H54 (cell line): ENCODE measurements at regions not wholly inside any gene's neighbourhood (a gene's known extent, or its start where the extent isn't known, plus 50 kb on each side); places are given as distances from the start of the nearest gene placed in this dataset.
"Not testable (repeated sequence)": the region's sequence is repeated elsewhere in the genome, so short reads cannot be mapped to it uniquely, and the experiment has no call there.

Experiments
- DNase-seq: peaks from one replicate; pipeline ENCODE4 v3.0.0; 2011; ENCODE audit warnings: low spot score, mixed read lengths; ENCODE audit not compliant: insufficient read length
- FAIRE-seq: peaks from 3 replicates; lab custom pipeline; 2011; peaks lifted over from hg19 to GRCh38; lab: Jason Lieb, UNC
- POLR2A ChIP-seq: IDR thresholded peaks from 2 replicates; pipeline ENCODE4 v1.6.1; 2011; ENCODE audit warnings: low read depth, mild to moderate bottlenecking, low read length

- FAIRE-seq (no peak), DNase-seq (no peak)
- no peak for TF ChIP-seq POLR2A
These were observed 693.6 kb upstream of the HS3ST1 start for GRCh38 chr4:12122316-12122715.

- DNase-seq = no peak
- FAIRE-seq = no peak
- no peak for TF ChIP-seq POLR2A
These were observed 692.3 kb upstream of the HS3ST1 start for GRCh38 chr4:12120968-12121367.

- FAIRE-seq = no peak
- TF ChIP-seq POLR2A = no peak
- DNase-seq = no peak
These were observed 690.0 kb upstream of the HS3ST1 start for GRCh38 chr4:12118651-12119213.

- no peak for TF ChIP-seq POLR2A
- DNase-seq (no peak), FAIRE-seq (no peak)
These were observed 687.4 kb upstream of the HS3ST1 start for GRCh38 chr4:12116009-12116552.

GRCh38 chr4:12110627-12111026 lies 681.9 kb upstream of the HS3ST1 start:
- no peak for TF ChIP-seq POLR2A
- DNase-seq (no peak), FAIRE-seq (no peak)

- FAIRE-seq, DNase-seq: not testable (repeated sequence)
These were observed 680.4 kb upstream of the HS3ST1 start for GRCh38 chr4:12109056-12109455.

GRCh38 chr4:12105519-12105918 lies 676.8 kb upstream of the HS3ST1 start:
- TF ChIP-seq POLR2A = no peak
- FAIRE-seq = no peak
- DNase-seq = no peak

GRCh38 chr4:12089920-12090319 lies 661.2 kb upstream of the HS3ST1 start:
- DNase-seq, FAIRE-seq: not testable (repeated sequence)

GRCh38 chr4:12084690-12085089 lies 656.0 kb upstream of the HS3ST1 start:
- no peak for FAIRE-seq
- TF ChIP-seq POLR2A = no peak

GRCh38 chr4:12071316-12071715 lies 642.6 kb upstream of the HS3ST1 start:
- DNase-seq (no peak), FAIRE-seq (no peak)
- TF ChIP-seq POLR2A = no peak

More at GRCh38 chr4:12084690-12085089, 656.0 kb upstream of the HS3ST1 start:
- no peak for DNase-seq

- no peak for TF ChIP-seq POLR2A
- DNase-seq (no peak), FAIRE-seq (no peak)
These were observed 625.3 kb upstream of the HS3ST1 start for GRCh38 chr4:12053966-12054365.

- no peak for TF ChIP-seq POLR2A
These were observed 624.9 kb upstream of the HS3ST1 start for GRCh38 chr4:12053556-12053955.

GRCh38 chr4:12050357-12050756 lies 621.7 kb upstream of the HS3ST1 start:
- DNase-seq (no peak), FAIRE-seq (no peak)
- no peak for TF ChIP-seq POLR2A

More at GRCh38 chr4:12053556-12053955, 624.9 kb upstream of the HS3ST1 start:
- FAIRE-seq (no peak), DNase-seq (no peak)

GRCh38 chr4:12042818-12043217 lies 614.1 kb upstream of the HS3ST1 start:
- no peak for TF ChIP-seq POLR2A
- DNase-seq (no peak), FAIRE-seq (no peak)

- no peak for DNase-seq
- no peak for FAIRE-seq
- TF ChIP-seq POLR2A = no peak
These were observed 613.1 kb upstream of the HS3ST1 start for GRCh38 chr4:12041828-12042227.
